GM12878 (cell line): ENCODE measurements at regions not wholly inside any gene's neighbourhood (a gene's known extent, or its start where the extent isn't known, plus 50 kb on each side); places are given as distances from the start of the nearest gene placed in this dataset.

Source experiments
- ATAC-seq: fragments of 200-7000 bp; cut with Tn5 transposase; 3 replicates; pipeline ENCODE4 v1.9.1; 2020; ENCODE audit warnings: mild to moderate bottlenecking, moderate library complexity
- BruUV-seq: library from RNA; stranded (reverse); fragments of 400-500 nt; replicated peaks from 2 replicates; lab custom pipeline; 2021; lab: Mats Ljungman, UMichigan
- CTCF ChIA-PET: fragments of 300-600 bp; sonication (Branson Sonifier 250); formaldehyde crosslinking; extraction: SDS; loops from one replicate; lab custom pipeline; 2021; ENCODE audit warnings: inconsistent platforms; lab: Yijun Ruan, JAX
- POLR2A ChIA-PET: fragments of 350-600 bp; formaldehyde crosslinking; extraction: SDS; loops from one replicate; lab custom pipeline; 2021; ENCODE audit warnings: inconsistent platforms; lab: Charles Lee
- RAD21 ChIA-PET: fragments of 300-600 bp; sonication (Branson Sonifier 250); formaldehyde crosslinking; loops from one replicate; lab custom pipeline; 2023; ENCODE audit warnings: antibody characterized with exemption; ENCODE audit not compliant: unreplicated experiment; lab: Charles Lee
- SMC1A ChIA-PET: fragments of 300-600 bp; sonication (Branson Sonifier 250); formaldehyde crosslinking; loops from one replicate; lab custom pipeline; 2023; ENCODE audit not compliant: unreplicated experiment, uncharacterized antibody; lab: Charles Lee
- DNase-seq: peaks from one replicate; pipeline ENCODE4 v3.0.0-alpha.2; 2011; ENCODE audit warnings: low read depth, low spot score
- FAIRE-seq: peaks from 3 replicates; lab custom pipeline; 2011; peaks lifted over from hg19 to GRCh38; lab: Jason Lieb, UNC
- H2AFZ ChIP-seq: 2 replicates; pipeline ENCODE4 v1.6.0; 2011; ENCODE audit warnings: low read depth, low read length, control low read depth; ENCODE audit not compliant: control insufficient read depth
- H3K27ac ChIP-seq: 2 replicates; pipeline ENCODE4 v1.5.1; 2011; ENCODE audit warnings: control low read depth; ENCODE audit not compliant: control insufficient read depth, insufficient read depth
- H3K27me3 ChIP-seq, 2 experiments: replicated peaks in 1 of 2; 2 replicates each; pipeline versions ENCODE4 v1.6.0 to v1.6.1; 2011; ENCODE audit warnings: low read length in 1 of 2; ENCODE audit not compliant: control insufficient read depth in 2 of 2, insufficient read depth in 2 of 2
- H3K36me3 ChIP-seq, 2 experiments: 2 replicates each; pipeline ENCODE4 v1.5.1; 2011; ENCODE audit warnings: low read length in 1 of 2; ENCODE audit not compliant: control insufficient read depth in 2 of 2, insufficient read depth in 2 of 2
- H3K4me1 ChIP-seq: 2 replicates; pipeline ENCODE4 v1.6.1; 2011; ENCODE audit warnings: mild to moderate bottlenecking, low read length, moderate library complexity, mixed read lengths; ENCODE audit not compliant: control insufficient read depth, insufficient read depth
- H3K4me2 ChIP-seq: 2 replicates; pipeline ENCODE4 v1.6.0; 2011; ENCODE audit warnings: control low read depth; ENCODE audit not compliant: control insufficient read depth, insufficient read depth
- H3K4me3 ChIP-seq: fragments of 200-600 bp; sonication (generic); 2 replicates; pipeline ENCODE4 v1.5.1; 2016
- H3K79me2 ChIP-seq: 2 replicates; pipeline ENCODE4 v1.6.0; 2011; ENCODE audit warnings: low read length; ENCODE audit not compliant: control insufficient read depth, insufficient read depth
- H3K9ac ChIP-seq: 2 replicates; pipeline ENCODE4 v1.8.0; 2011; ENCODE audit warnings: low read length, control low read depth, mixed read lengths; ENCODE audit not compliant: control insufficient read depth, insufficient read depth
- H3K9me3 ChIP-seq: replicated peaks from 3 replicates; pipeline ENCODE4 v1.5.1; 2011; ENCODE audit warnings: mild to moderate bottlenecking, low read length; ENCODE audit not compliant: control insufficient read depth, insufficient read depth
- H4K20me1 ChIP-seq: 2 replicates; pipeline ENCODE4 v1.6.0; 2011; ENCODE audit not compliant: control insufficient read depth, insufficient read depth
- CHD2 ChIP-seq: IDR thresholded peaks from 2 replicates; pipeline ENCODE4 v1.6.1; 2011; ENCODE audit warnings: low read depth, low read length, improper control_type of control experiment, borderline replicate concordance
- EED ChIP-seq: sonication (generic); IDR thresholded peaks from 2 replicates; pipeline ENCODE4 v1.6.1; 2016; ENCODE audit warnings: antibody characterized with exemption, low read depth
- EGR1 ChIP-seq, 2 experiments: IDR thresholded peaks; 1 replicate in 1 of 2; 2 replicates in 1 of 2; pipeline ENCODE4 v1.6.1; 2011 to 2012; ENCODE audit warnings: low read depth in 2 of 2, low read length in 2 of 2, borderline replicate concordance in 1 of 2, mild to moderate bottlenecking in 1 of 2, moderate library complexity in 1 of 2
- FOXM1 ChIP-seq: IDR thresholded peaks from 2 replicates; pipeline ENCODE4 v1.6.1; 2012; ENCODE audit warnings: low read depth, mild to moderate bottlenecking, inconsistent platforms, low read length, moderate library complexity
- KAT2A ChIP-seq: conservative IDR thresholded peaks from 2 replicates; pipeline ENCODE4 v1.6.1; 2011; ENCODE audit warnings: low read depth, low read length; ENCODE audit not compliant: control insufficient read depth
- NFYA ChIP-seq: IDR thresholded peaks from 2 replicates; pipeline ENCODE4 v1.6.1; 2011; ENCODE audit warnings: low read depth, mild to moderate bottlenecking, low read length, improper control_type of control experiment, borderline replicate concordance
- PAX8 ChIP-seq: fragments of 450-650 bp; IDR thresholded peaks from 2 replicates; pipeline ENCODE4 v1.6.1; 2017; ENCODE audit warnings: mild to moderate bottlenecking, moderate library complexity
- RAD21 ChIP-seq: IDR thresholded peaks from 2 replicates; pipeline ENCODE4 v1.6.1; 2011; ENCODE audit warnings: mild to moderate bottlenecking, low read depth, low read length, moderate library complexity; ENCODE audit not compliant: insufficient read depth
- RFX5 ChIP-seq: IDR thresholded peaks from 2 replicates; pipeline ENCODE4 v1.6.1; 2011; ENCODE audit warnings: low read depth, low read length, improper control_type of control experiment
- SREBF2 ChIP-seq: IDR thresholded peaks from 2 replicates; pipeline ENCODE4 v1.6.1; 2012; ENCODE audit warnings: mild to moderate bottlenecking, low read length
- USF1 ChIP-seq: IDR thresholded peaks from 2 replicates; pipeline ENCODE4 v1.6.1; 2011; ENCODE audit warnings: borderline replicate concordance, low read depth, mild to moderate bottlenecking, moderate library complexity, mixed read lengths, low read length; ENCODE audit not compliant: insufficient read depth; ENCODE audit errors: extremely low read length
- WGBS: methylation state at CpG from one replicate; pipeline ENCODE4 v1.1.6; 2016; ENCODE audit warnings: low lambda C conversion rate; ENCODE audit not compliant: insufficient replicate concordance, insufficient coverage; ENCODE audit errors: missing lambda C conversion rate; 5-methylcytosine and 5-hydroxymethylcytosine counted together
- in situ Hi-C: fragments of 300-500 bp; cut with MboI; formaldehyde crosslinking; loops from 9 replicates; pipeline ENCODE4 v1.14.3; 2018; ENCODE audit warnings: mixed read lengths
- intact Hi-C: fragments of 100-400 bp; cut with micrococcal nuclease; formaldehyde crosslinking; loops from one replicate; pipeline ENCODE4 v1.14.2; 2022; ENCODE audit not compliant: unreplicated experiment

DNA sequence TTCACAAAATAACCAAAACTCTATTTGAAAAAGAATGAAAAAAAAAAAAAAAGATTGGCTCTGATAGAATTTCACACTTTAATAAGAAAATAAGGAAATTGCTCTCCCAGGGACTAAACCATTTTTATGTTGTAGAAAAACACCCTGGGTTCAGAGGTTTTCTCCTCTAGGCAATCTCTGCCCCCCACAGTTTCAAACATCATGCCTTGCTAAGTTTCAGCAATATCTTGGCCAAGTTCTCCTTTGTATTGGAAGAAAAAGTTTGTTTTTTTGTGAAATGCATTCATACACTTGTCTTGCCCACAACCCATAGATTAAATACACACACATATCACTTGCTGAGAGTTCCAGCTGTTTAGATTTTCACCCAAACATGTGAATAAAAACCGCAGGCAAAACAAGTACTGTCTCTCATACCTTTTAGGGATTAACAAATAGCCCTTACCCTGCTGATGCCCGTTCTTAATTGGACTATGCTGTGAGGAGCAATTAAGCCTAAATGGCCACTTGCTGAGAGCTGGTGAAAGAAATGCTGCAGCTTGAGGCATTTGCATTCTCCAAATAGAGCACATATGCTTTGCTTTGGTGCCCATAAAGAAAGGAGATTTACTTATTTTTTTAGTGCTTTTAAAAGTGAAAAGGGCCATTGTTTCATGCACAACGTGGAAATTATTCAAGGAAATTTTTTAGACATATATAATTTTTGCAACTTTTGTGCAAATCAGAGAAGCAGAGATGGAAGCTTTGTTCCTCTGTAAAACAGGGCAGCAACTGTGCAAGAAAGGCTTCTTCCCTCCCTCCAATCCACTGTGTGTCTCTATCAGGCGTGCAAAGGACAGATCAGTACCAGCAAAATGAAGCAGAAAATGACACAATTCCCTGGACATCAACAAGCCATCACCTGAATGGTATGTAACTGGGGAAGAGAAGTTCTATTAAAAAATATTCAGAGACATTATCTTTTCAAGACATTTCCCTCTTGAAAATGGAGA, 262.4 kb upstream of the KIF2A start:
- ATAC-seq (no peak), DNase-seq (no peak), FAIRE-seq (no peak)
- ChIA-PET POLR2A (no interaction called here), RAD21 (no interaction called here), CTCF (no interaction called here), SMC1A (no interaction called here)
- Histone ChIP-seq H3K9ac (no peak overlapping the region), H3K4me1 (no peaks in the 10 kb centered on the region), H3K27me3 (no peaks in the 10 kb centered on the region), H4K20me1 (no peaks in the 10 kb centered on the region), H3K36me3 (no peaks in the 10 kb centered on the region), H2AFZ (no peak overlapping the region), H3K79me2 (no peaks in the 10 kb centered on the region), H3K4me3 (no peak overlapping the region), H3K4me2 (no peak overlapping the region), H3K9me3 (no peaks in the 10 kb centered on the region), H3K27ac (no peak overlapping the region)
- BruUV-seq, result no TSS peak
- WGBS, result 2% methylated on average over 4 of the region's 4 CpGs
- intact Hi-C loops, result no loop called here
- TF ChIP-seq EGR1 (IDR thresholded peaks at IDR 0.05; ENCODE audit: borderline replicate concordance in 1 of 2, low read depth in 2 of 2, low read length in 2 of 2) (no peak), NFYA (no peak), PAX8 (no peak), KAT2A (no peak), RFX5 (no peak), FOXM1 (no peak), EED (no peak), RAD21 (no peak), SREBF2 (no peak), CHD2 (no peak), USF1 (no peak)
- in situ Hi-C loops, result no loop called here
